HG03280 (cell line): ENCODE measurements at regions not wholly inside any gene's neighbourhood (a gene's known extent, or its start where the extent isn't known, plus 50 kb on each side); places are given as distances from the start of the nearest gene placed in this dataset.

ENCODE experiments used
- ATAC-seq: cut with Tn5 transposase; IDR thresholded peaks from one replicate; pipeline ENCODE4 v1.9.1; 2021; ENCODE audit warnings: mild to moderate bottlenecking, moderate library complexity; ENCODE audit not compliant: unreplicated experiment

GRCh38 chr18:6465281-6465680, 50.6 kb upstream of the L3MBTL4 start:
- no peak for ATAC-seq

DNA sequence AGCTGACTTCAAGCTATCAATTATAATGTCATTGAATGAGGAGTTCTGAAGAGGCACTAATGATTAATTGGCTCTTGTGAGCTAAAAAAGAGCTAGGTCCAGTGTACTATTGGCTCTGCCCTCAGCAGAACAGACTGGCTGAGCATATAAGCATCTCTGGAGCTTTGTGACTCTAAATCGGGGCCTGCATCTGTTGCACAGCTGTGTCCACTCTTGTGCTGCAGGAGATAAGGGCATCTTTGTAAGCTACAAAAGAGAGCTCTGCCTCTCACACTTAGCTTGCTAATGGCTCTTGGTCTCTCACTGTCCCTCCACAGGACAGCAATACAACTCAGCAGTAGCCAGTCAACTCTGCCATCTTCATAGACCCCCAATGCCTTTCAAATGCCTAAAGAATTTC, 61.5 kb upstream of the L3MBTL4 start:
- no peak for ATAC-seq

GRCh38 chr18:6476880-6477279, 62.2 kb upstream of the L3MBTL4 start:
- ATAC-seq = no peak

DNA sequence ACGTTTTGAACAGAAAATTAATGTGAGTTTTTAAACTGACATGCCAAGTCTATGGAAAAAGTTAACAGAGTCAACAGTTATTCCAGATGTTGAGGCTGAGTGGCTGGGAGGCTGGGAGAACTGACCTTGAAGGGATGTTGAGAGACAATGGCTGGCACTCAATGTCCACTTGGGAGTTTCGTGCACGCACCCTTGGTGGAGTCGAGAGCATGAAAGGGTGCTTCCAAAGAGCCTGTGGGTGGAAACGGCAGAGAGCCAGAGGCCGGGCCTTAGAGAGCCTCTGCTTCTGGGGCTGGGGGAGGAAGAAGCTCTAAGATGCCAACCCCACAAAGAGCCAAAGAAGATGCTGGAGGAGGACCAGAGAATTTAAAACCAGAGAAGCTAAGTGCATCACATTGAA, 63.4 kb upstream of the L3MBTL4 start:
- no peak for ATAC-seq

DNA sequence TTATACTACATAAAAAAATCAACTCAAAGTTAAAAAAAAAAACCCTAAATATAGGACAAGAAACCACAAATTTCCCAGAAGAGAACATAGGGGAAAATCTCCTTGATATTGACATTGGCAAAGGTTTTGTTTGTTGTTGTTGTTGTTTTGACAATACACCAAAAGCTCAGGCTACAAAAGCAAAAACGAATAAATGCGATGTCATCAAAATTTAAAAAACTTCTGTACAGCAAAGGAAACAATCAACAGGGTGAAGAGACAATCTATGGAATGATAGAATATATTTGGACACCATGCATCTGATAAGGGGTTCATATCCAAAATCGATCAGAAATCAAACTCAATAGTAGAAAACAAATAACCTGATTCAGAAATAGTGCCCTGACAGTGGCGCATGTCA, 65.0 kb upstream of the L3MBTL4 start:
- no peak for ATAC-seq

DNA sequence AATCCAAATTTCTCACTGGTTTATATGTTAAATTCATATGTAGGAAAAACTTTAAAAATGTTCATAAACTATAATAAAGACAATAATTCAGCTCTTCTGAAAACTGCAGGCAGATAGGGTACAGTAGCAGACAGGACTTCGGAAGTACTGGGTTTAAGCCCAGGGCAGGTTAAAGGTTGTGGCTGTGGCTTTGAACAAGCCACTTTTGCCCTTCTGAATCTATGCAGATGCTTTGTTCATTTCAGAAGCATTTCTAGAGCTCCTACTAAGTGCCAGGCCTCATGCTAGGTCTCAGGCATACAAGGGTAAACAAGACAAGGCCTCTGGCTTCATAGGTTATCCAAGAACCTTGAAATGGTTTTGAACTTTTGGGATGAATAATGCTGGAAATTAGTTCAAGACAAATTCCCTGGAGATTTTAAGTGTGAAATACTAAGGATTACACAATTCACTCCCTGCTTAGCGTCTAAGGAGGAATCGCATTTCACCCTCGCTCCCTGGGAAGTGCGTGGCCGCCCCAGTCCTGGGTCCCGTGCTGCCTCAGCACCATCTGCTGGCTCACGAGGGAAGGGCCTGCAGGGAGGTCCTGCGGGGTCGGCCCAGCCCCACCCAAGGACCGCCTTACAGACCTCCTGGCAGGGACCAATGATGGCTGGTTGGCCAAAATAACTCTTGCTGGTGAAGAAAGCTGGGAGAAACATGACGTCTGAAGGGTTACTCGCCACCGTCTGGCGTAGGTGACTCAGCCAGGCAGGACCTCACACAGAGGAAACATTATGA, 67.7 kb upstream of the L3MBTL4 start:
- ATAC-seq = peak; percentile 69

- ATAC-seq = no peak
Observed at GRCh38 chr18:6484659-6485058, 69.9 kb upstream of the L3MBTL4 start.

- no peak for ATAC-seq
Observed at GRCh38 chr18:6486313-6486712, 71.6 kb upstream of the L3MBTL4 start.

DNA sequence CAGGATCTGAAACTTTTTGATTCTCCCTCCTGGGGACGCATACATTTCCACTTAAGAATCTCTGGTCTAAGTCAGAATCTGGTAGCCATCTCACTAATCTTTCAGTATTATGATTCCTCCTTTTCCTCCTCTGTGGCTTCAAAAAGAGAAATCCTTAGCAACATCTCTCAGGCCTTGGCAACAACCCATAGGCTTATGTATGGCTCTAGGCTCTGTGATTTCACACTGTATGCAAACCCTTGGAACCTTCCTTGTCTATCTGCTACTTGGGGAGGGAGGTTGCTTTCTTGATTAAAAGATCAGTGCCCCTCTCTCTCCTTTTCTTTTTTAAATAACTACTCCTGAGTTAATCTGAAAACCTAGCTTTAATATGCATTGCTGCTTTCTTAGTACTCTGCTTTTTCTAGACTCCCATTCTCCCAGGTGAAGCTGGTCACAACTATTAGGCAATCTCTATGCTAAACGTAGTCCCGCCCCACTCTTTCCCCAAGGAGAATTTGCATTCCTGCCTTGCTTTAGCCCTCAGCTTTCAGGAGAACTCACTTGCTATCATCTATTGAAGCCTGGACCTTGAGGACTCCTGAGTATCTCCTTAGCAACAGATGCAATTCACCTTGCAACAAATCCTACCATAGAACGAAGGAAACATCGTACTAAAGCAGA, 72.2 kb upstream of the L3MBTL4 start:
- ATAC-seq = no peak

DNA sequence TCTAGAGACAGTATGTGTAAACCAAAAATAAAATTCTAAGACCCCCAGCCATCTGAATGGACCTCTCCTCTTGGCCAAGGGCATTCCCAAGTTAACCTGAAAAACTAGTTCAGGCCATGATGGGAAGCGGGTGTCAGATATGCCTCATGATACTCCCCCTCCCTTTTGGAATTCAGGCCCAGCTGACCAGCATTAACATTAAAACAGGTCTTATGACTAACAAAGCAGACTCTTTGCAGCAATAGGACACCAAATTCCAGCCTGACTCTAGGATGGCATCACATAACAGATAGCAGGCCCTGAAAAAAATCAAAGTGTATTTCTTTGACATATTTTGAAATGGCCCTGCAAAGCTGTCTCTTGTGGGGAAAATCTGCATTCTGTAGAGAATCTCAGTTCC, 73.3 kb upstream of the L3MBTL4 start:
- ATAC-seq = no peak

GRCh38 chr18:6488956-6489355, 74.2 kb upstream of the L3MBTL4 start:
- ATAC-seq = no peak

- no peak for ATAC-seq
Observed at GRCh38 chr18:6489977-6490376, 75.3 kb upstream of the L3MBTL4 start.

GRCh38 chr18:6493194-6493593, 78.5 kb upstream of the L3MBTL4 start:
- no peak for ATAC-seq

GRCh38 chr18:6495536-6495935, 80.8 kb upstream of the L3MBTL4 start:
- ATAC-seq = no peak

DNA sequence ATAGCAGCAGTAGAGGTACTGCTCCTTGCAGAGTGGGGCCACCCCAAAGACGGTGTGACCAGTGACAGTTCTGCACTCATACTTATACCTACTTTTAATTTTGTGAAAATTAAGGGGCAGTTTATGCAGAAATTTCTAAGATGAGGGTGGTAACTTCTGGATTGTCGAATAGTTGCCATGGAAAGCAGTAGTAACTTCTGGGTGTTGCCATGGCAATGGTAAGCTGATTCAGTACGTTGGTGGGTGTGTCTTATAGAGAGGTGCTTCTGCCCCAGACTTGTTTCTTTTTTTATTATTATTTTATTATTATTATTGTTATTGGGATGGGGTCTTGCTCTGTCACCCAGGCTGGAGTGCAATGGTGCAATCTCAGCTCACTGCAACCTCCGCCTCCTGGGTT, 82.8 kb upstream of the L3MBTL4 start:
- ATAC-seq = no peak

- ATAC-seq = no peak
Observed at GRCh38 chr18:6498289-6498856, 83.7 kb upstream of the L3MBTL4 start.

- ATAC-seq = no peak
Observed at GRCh38 chr18:6504605-6505497, 90.1 kb upstream of the L3MBTL4 start.

- ATAC-seq = no peak
Observed at GRCh38 chr18:6505498-6505875, 90.8 kb upstream of the L3MBTL4 start.

DNA sequence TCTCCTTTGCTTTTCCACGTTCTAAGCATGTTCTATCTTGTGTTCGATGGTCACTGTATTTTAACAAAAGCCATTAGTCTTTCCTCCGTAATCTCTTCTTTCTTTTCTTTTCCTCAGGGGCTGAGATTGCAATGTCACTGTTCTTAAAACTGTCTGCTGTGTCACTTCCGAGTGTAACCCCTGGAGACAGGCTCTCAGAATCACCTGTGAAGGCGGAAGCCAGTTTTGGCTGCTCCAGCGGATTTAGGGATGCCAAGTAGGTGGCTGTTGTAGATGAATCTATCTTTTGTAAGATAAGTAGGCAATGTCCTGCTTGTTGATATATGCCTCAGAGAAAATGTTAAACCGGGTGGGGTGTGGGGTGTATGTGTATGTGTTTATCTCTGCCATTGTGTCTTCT, 94.7 kb upstream of the L3MBTL4 start:
- no peak for ATAC-seq

DNA sequence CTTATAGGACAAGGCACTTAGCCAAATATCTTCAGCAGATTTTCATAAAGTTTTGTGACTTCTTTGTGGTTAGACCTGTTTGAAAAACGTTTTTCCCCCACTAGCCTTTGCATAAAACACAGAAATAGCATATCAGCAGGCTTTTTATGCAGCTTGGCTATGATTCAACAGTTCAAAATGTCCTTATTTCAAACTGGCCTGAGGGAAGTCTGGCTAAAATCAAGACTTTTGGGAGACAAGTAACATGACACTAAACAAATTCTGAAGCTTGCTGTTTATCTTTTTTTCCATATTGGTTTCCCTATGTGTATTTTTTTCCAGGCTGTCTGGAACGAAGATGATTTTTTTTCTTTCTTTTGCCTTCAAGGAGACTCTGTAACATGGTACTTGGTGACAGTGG, 95.1 kb upstream of the L3MBTL4 start:
- ATAC-seq = no peak

DNA sequence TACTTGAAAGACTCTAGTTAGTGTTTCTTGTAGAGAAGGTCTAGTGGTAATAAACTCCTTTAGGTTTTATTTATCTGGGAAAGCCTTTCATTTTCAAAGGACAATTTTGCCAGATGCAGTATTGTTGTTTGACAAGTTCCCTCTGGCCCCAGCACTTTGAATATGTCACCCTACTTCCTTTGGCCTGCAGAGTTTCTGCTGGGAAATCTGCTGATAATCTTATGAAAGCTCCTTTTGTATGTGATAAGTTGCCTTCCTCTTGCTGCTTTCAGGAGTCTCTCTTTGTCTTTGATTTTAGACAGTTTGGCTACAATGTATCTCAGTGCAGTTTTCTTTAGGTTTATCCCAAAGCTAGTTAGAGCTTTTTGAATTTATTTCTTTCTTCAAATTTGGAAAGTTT, 106.2 kb upstream of the L3MBTL4 start:
- no peak for ATAC-seq
